Stimulated activated memory B cell treated with anti-CD40 and anti-IgM and Interleukin-4, amounts not matched to agents 10 μg/mL and 1 μg/mL and 100 μg/mL, for 72 hours (primary cell): ENCODE measurements at regions not wholly inside any gene's neighbourhood (a gene's known extent, or its start where the extent isn't known, plus 50 kb on each side); places are given as distances from the start of the nearest gene placed in this dataset.

ENCODE experiments used
- ATAC-seq: fragments of 150-1000 bp; cut with Tn5 transposase; 2 replicates; pipeline ENCODE4 v1.10.0; 2021
- H3K27ac Mint-ChIP-seq: one replicate; pipeline ENCODE4 v1.8.0; 2022; ENCODE audit warnings: mild to moderate bottlenecking, mixed read lengths
- H3K27me3 Mint-ChIP-seq: one replicate; pipeline ENCODE4 v1.8.0; 2022; ENCODE audit warnings: mixed read lengths
- H3K36me3 Mint-ChIP-seq: one replicate; pipeline ENCODE4 v1.8.0; 2022; ENCODE audit warnings: mixed read lengths
- H3K4me1 Mint-ChIP-seq: one replicate; pipeline ENCODE4 v1.8.0; 2022; ENCODE audit warnings: mixed read lengths
- H3K4me3 Mint-ChIP-seq: one replicate; pipeline ENCODE4 v1.8.0; 2022; ENCODE audit warnings: mild to moderate bottlenecking, moderate library complexity, mixed read lengths
- H3K9me3 Mint-ChIP-seq: one replicate; pipeline ENCODE4 v1.8.0; 2022; ENCODE audit warnings: mixed read lengths

GRCh38 chr1:95340061-95340460 is 106.1 kb downstream of the RWDD3 start:
- H3K4me1 Mint-ChIP-seq = no peaks in the 10 kb centered on the region
- H3K27me3 Mint-ChIP-seq = no peaks in the 10 kb centered on the region
- ATAC-seq = no peak
- H3K4me3 Mint-ChIP-seq = no peak overlapping the region
- peaks cover 3% of the 10 kb centered on the region for H3K9me3 Mint-ChIP-seq
- no peak overlapping the region for H3K27ac Mint-ChIP-seq
- no peaks in the 10 kb centered on the region for H3K36me3 Mint-ChIP-seq

- no peaks in the 10 kb centered on the region for H3K9me3 Mint-ChIP-seq
- H3K4me3 Mint-ChIP-seq = no peak overlapping the region
- no peak overlapping the region for H3K27ac Mint-ChIP-seq
- no peaks in the 10 kb centered on the region for H3K36me3 Mint-ChIP-seq
- no peaks in the 10 kb centered on the region for H3K27me3 Mint-ChIP-seq
- ATAC-seq = no peak
- H3K4me1 Mint-ChIP-seq = no peaks in the 10 kb centered on the region
These were observed 118.8 kb downstream of the RWDD3 start for GRCh38 chr1:95352767-95353166.

- Mint-ChIP-seq H3K36me3 (no peaks in the 10 kb centered on the region), H3K4me1 (no peaks in the 10 kb centered on the region), H3K27me3 (no peaks in the 10 kb centered on the region), H3K4me3 (no peak overlapping the region), H3K9me3 (no peaks in the 10 kb centered on the region), H3K27ac (no peak overlapping the region)
- no peak for ATAC-seq
These were observed 119.2 kb downstream of the RWDD3 start for GRCh38 chr1:95353194-95353593.

- Mint-ChIP-seq H3K36me3 (no peaks in the 10 kb centered on the region), H3K9me3 (peaks cover 3% of the 10 kb centered on the region), H3K4me3 (no peak overlapping the region), H3K27me3 (peaks cover 24% of the 10 kb centered on the region), H3K4me1 (no peaks in the 10 kb centered on the region), H3K27ac (no peak overlapping the region)
- no peak for ATAC-seq
These were observed 130.5 kb downstream of the RWDD3 start for GRCh38 chr1:95364546-95364945.

GRCh38 chr1:95366498-95366897 is 132.5 kb downstream of the RWDD3 start:
- Mint-ChIP-seq H3K4me3 (no peak overlapping the region), H3K27me3 (peaks cover 24% of the 10 kb centered on the region), H3K4me1 (no peaks in the 10 kb centered on the region), H3K27ac (no peak overlapping the region), H3K36me3 (no peaks in the 10 kb centered on the region), H3K9me3 (peaks cover 3% of the 10 kb centered on the region)
- ATAC-seq = no peak

GRCh38 chr1:95368178-95368577 is 134.2 kb downstream of the RWDD3 start:
- peaks cover 15% of the 10 kb centered on the region for H3K27me3 Mint-ChIP-seq
- no peaks in the 10 kb centered on the region for H3K4me1 Mint-ChIP-seq
- no peak for ATAC-seq
- no peak overlapping the region for H3K27ac Mint-ChIP-seq
- no peaks in the 10 kb centered on the region for H3K36me3 Mint-ChIP-seq
- no peak overlapping the region for H3K4me3 Mint-ChIP-seq
- no peaks in the 10 kb centered on the region for H3K9me3 Mint-ChIP-seq

GRCh38 chr1:95369985-95370690 is 136.1 kb downstream of the RWDD3 start:
- no peaks in the 10 kb centered on the region for H3K36me3 Mint-ChIP-seq
- no peaks in the 10 kb centered on the region for H3K9me3 Mint-ChIP-seq
- no peaks in the 10 kb centered on the region for H3K4me1 Mint-ChIP-seq
- no peak for ATAC-seq
- no peak overlapping the region for H3K4me3 Mint-ChIP-seq
- H3K27me3 Mint-ChIP-seq = peaks cover 4% of the 10 kb centered on the region
- H3K27ac Mint-ChIP-seq = no peak overlapping the region

- Mint-ChIP-seq H3K36me3 (no peaks in the 10 kb centered on the region), H3K27ac (no peak overlapping the region), H3K4me1 (no peaks in the 10 kb centered on the region), H3K27me3 (no peaks in the 10 kb centered on the region), H3K9me3 (no peaks in the 10 kb centered on the region), H3K4me3 (no peak overlapping the region)
- no peak for ATAC-seq
These were observed 136.9 kb downstream of the RWDD3 start for GRCh38 chr1:95370691-95371562.

GRCh38 chr1:95371666-95372282 is 137.8 kb downstream of the RWDD3 start:
- no peak for ATAC-seq
- Mint-ChIP-seq H3K36me3 (no peaks in the 10 kb centered on the region), H3K27me3 (no peaks in the 10 kb centered on the region), H3K4me3 (no peak overlapping the region), H3K9me3 (no peaks in the 10 kb centered on the region), H3K4me1 (no peaks in the 10 kb centered on the region), H3K27ac (no peak overlapping the region)

- H3K9me3 Mint-ChIP-seq = peaks cover 3% of the 10 kb centered on the region
- no peak for ATAC-seq
- no peaks in the 10 kb centered on the region for H3K36me3 Mint-ChIP-seq
- no peaks in the 10 kb centered on the region for H3K4me1 Mint-ChIP-seq
- no peak overlapping the region for H3K27ac Mint-ChIP-seq
- no peaks in the 10 kb centered on the region for H3K27me3 Mint-ChIP-seq
- no peak overlapping the region for H3K4me3 Mint-ChIP-seq
These were observed 141.2 kb downstream of the RWDD3 start for GRCh38 chr1:95375174-95375573.

- Mint-ChIP-seq H3K4me3 (no peak overlapping the region), H3K27ac (no peak overlapping the region), H3K9me3 (peaks cover 3% of the 10 kb centered on the region), H3K4me1 (no peaks in the 10 kb centered on the region), H3K36me3 (no peaks in the 10 kb centered on the region), H3K27me3 (no peaks in the 10 kb centered on the region)
- ATAC-seq = no peak
These were observed 146.9 kb downstream of the RWDD3 start for GRCh38 chr1:95380909-95381308.

GRCh38 chr1:95382000-95382786 is 148.2 kb downstream of the RWDD3 start:
- H3K4me3 Mint-ChIP-seq = no peak overlapping the region
- no peak overlapping the region for H3K27ac Mint-ChIP-seq
- no peak for ATAC-seq
- H3K36me3 Mint-ChIP-seq = no peaks in the 10 kb centered on the region
- H3K27me3 Mint-ChIP-seq = no peaks in the 10 kb centered on the region
- H3K9me3 Mint-ChIP-seq = peaks cover 3% of the 10 kb centered on the region
- no peaks in the 10 kb centered on the region for H3K4me1 Mint-ChIP-seq

- Mint-ChIP-seq H3K4me1 (no peaks in the 10 kb centered on the region), H3K9me3 (peaks cover 3% of the 10 kb centered on the region), H3K36me3 (no peaks in the 10 kb centered on the region), H3K27me3 (no peaks in the 10 kb centered on the region), H3K4me3 (no peak overlapping the region), H3K27ac (no peak overlapping the region)
- ATAC-seq = no peak
These were observed 149.1 kb downstream of the RWDD3 start for GRCh38 chr1:95383111-95383510.

- no peak overlapping the region for H3K27ac Mint-ChIP-seq
- ATAC-seq = no peak
- no peak overlapping the region for H3K4me3 Mint-ChIP-seq
- no peaks in the 10 kb centered on the region for H3K27me3 Mint-ChIP-seq
- H3K9me3 Mint-ChIP-seq = peaks cover 3% of the 10 kb centered on the region
- no peaks in the 10 kb centered on the region for H3K4me1 Mint-ChIP-seq
- no peaks in the 10 kb centered on the region for H3K36me3 Mint-ChIP-seq
These were observed 150.6 kb downstream of the RWDD3 start for GRCh38 chr1:95384567-95384966.

- Mint-ChIP-seq H3K27ac (no peak overlapping the region), H3K36me3 (no peaks in the 10 kb centered on the region), H3K27me3 (no peaks in the 10 kb centered on the region), H3K4me3 (no peak overlapping the region), H3K4me1 (no peaks in the 10 kb centered on the region), H3K9me3 (no peaks in the 10 kb centered on the region)
- no peak for ATAC-seq
These were observed 152.4 kb downstream of the RWDD3 start for GRCh38 chr1:95386371-95386770.
